SU-DHL-6 (cell line): ENCODE measurements at regions not wholly inside any gene's neighbourhood (a gene's known extent, or its start where the extent isn't known, plus 50 kb on each side); places are given as distances from the start of the nearest gene placed in this dataset.

ENCODE experiments used
- H2AFZ ChIP-seq: fragments of 200-600 bp; sonication (generic); 2 replicates; pipeline ENCODE4 v1.6.1; 2014; ENCODE audit warnings: low read depth, mild to moderate bottlenecking, moderate library complexity, mixed read lengths, antibody characterized with exemption, low read length; ENCODE audit not compliant: severe bottlenecking
- H3F3A ChIP-seq: fragments of 200-600 bp; shearing (Covaris generic); 2 replicates; pipeline ENCODE4 v1.6.0; 2016; ENCODE audit warnings: antibody characterized with exemption, mild to moderate bottlenecking; ENCODE audit not compliant: insufficient read depth
- H3K27ac ChIP-seq: fragments of 200-600 bp; sonication (generic); 2 replicates; pipeline ENCODE4 v1.5.1; 2016; ENCODE audit warnings: low read depth, mild to moderate bottlenecking, low read length, moderate library complexity, mixed read lengths
- H3K27me3 ChIP-seq: fragments of 200-600 bp; sonication (generic), shearing (Covaris generic); 2 replicates; pipeline ENCODE4 v1.6.0; 2014; ENCODE audit warnings: mild to moderate bottlenecking, low read length
- H3K36me3 ChIP-seq: fragments of 200-600 bp; sonication (generic); 2 replicates; pipeline ENCODE4 v1.6.1; 2014; ENCODE audit warnings: mild to moderate bottlenecking, low read length, mixed read lengths
- H3K4me2 ChIP-seq: fragments of 300-600, 200-600 bp; shearing (Covaris generic), sonication (generic); 2 replicates; pipeline ENCODE4 v1.6.0; 2014; ENCODE audit warnings: low read length, low read depth, mild to moderate bottlenecking; ENCODE audit not compliant: poor library complexity, severe bottlenecking
- H3K4me3 ChIP-seq: fragments of 200-600 bp; sonication (generic); 2 replicates; pipeline ENCODE4 v1.5.1; 2014; ENCODE audit warnings: antibody characterized with exemption, low read length, mild to moderate bottlenecking, mixed read lengths; ENCODE audit not compliant: insufficient read depth, poor library complexity, severe bottlenecking
- H3K79me2 ChIP-seq: fragments of 200-600 bp; sonication (generic); 2 replicates; pipeline ENCODE4 v1.6.1; 2014; ENCODE audit warnings: mild to moderate bottlenecking, low read length, moderate library complexity; ENCODE audit not compliant: insufficient read depth
- H3K9ac ChIP-seq: fragments of 200-600 bp; sonication (generic); 2 replicates; pipeline ENCODE4 v1.7.0; 2014; ENCODE audit warnings: mild to moderate bottlenecking, low read length
- H3K9me2 ChIP-seq: fragments of 200-600 bp; sonication (generic); replicated peaks from 2 replicates; pipeline ENCODE4 v1.6.1; 2014; ENCODE audit warnings: low read length; ENCODE audit not compliant: insufficient read depth
- H3K9me3 ChIP-seq: fragments of 200-600 bp; sonication (generic); 2 replicates; pipeline ENCODE4 v1.6.1; 2014; ENCODE audit warnings: low read length, mixed read lengths; ENCODE audit not compliant: insufficient read depth
- H4K20me1 ChIP-seq: fragments of 200-600 bp; sonication (generic); 2 replicates; pipeline ENCODE4 v1.6.1; 2014; ENCODE audit warnings: low read depth, mild to moderate bottlenecking, antibody characterized with exemption, low read length, moderate library complexity, mixed read lengths
- CTCF ChIP-seq: fragments of 200-600 bp; sonication (generic); IDR thresholded peaks from one replicate; pipeline ENCODE4 v1.5.1; 2017; ENCODE audit warnings: antibody characterized with exemption, mild to moderate bottlenecking, low read length, moderate library complexity; ENCODE audit not compliant: insufficient read depth, poor library complexity, severe bottlenecking
- EZH2phosphoT487 ChIP-seq: fragments of 200-600 bp; sonication (generic), shearing (Covaris generic); conservative IDR thresholded peaks from 2 replicates; pipeline ENCODE4 v1.6.1; 2018; ENCODE audit warnings: mild to moderate bottlenecking, antibody characterized with exemption, low read length, moderate library complexity, mixed read lengths

GRCh38 chr3:177932346-177932745, 603.9 kb upstream of the KCNMB2 start:
- Histone ChIP-seq H2AFZ (no peak overlapping the region), H3K36me3 (no peaks in the 10 kb centered on the region), H3K9ac (no peak overlapping the region), H3K27me3 (no peaks in the 10 kb centered on the region; the same call in 1 of the 2 replicates), H3K4me3 (no peak overlapping the region), H3K4me2 (no peak overlapping the region), H3F3A (no peaks in the 10 kb centered on the region), H3K9me3 (no peaks in the 10 kb centered on the region), H3K27ac (no peak overlapping the region), H3K9me2 (no peaks in the 10 kb centered on the region), H4K20me1 (no peaks in the 10 kb centered on the region), H3K79me2 (no peaks in the 10 kb centered on the region)
- no peak for TF ChIP-seq EZH2phosphoT487
- TF ChIP-seq CTCF = no peak

DNA sequence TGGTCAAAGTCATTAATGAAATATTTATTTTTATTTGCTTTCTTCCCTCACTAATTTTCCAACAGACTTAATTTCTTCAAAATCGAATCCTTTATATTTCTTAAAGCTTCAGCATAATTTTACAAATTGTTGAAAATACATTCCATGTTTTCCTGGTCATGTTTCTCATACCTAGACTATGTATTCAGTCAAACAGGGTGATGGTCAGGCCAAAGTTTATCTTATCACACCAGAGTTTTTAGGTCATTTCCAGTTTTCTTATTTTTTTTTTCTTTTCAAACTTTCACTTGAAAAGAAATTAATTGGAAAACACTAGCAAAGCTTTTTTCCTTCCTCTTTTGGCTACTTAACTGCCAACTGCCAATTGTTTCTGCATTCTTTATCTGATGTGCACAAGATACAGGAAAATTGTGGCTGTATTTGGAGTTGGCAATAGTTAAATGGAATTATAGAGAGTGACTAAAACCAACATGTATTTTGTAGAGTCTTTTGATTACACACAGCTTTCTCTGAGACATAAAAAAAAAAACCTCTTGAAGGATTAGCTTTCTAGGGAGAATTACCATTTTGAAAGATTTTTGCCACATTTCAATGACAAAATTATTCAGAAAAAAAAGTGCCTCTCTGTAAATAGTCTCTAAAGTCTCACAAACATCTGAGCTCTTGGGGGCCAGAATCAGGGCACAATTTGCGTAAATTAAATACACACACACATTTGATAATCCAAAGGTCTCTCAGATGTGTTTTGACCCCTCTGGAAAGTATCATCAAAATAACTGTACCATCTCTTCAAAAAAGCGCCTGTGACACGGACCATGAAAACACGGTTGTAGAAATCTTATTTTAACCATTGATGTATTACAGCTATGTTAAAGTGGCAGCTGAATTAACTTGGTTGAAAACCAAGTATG, 603.2 kb upstream of the KCNMB2 start:
- no peak overlapping the region for H3K4me3 ChIP-seq
- no peak overlapping the region for H3K9ac ChIP-seq
- no peak for TF ChIP-seq CTCF
- H3K36me3 ChIP-seq = no peaks in the 10 kb centered on the region
- no peaks in the 10 kb centered on the region for H3K79me2 ChIP-seq
- no peaks in the 10 kb centered on the region for H3K9me2 ChIP-seq
- no peaks in the 10 kb centered on the region for H4K20me1 ChIP-seq
- H3K27me3 ChIP-seq = no peaks in the 10 kb centered on the region; the same call in 1 of the 2 replicates
- H3F3A ChIP-seq = no peaks in the 10 kb centered on the region
- H3K27ac ChIP-seq = no peak overlapping the region
- H3K9me3 ChIP-seq = no peaks in the 10 kb centered on the region
- no peak overlapping the region for H3K4me2 ChIP-seq
- no peak overlapping the region for H2AFZ ChIP-seq

GRCh38 chr3:177934001-177934891, 602.0 kb upstream of the KCNMB2 start:
- no peak overlapping the region for H3K4me2 ChIP-seq
- no peaks in the 10 kb centered on the region for H3F3A ChIP-seq

More at GRCh38 chr3:177934001-177934891, 602.0 kb upstream of the KCNMB2 start:
- H3K79me2 ChIP-seq = no peaks in the 10 kb centered on the region
- no peak overlapping the region for H2AFZ ChIP-seq
- no peak overlapping the region for H3K4me3 ChIP-seq
- no peak overlapping the region for H3K9ac ChIP-seq
- no peaks in the 10 kb centered on the region for H3K9me2 ChIP-seq
- no peaks in the 10 kb centered on the region for H4K20me1 ChIP-seq
- TF ChIP-seq CTCF (no peak), EZH2phosphoT487 (no peak)
- no peaks in the 10 kb centered on the region for H3K36me3 ChIP-seq
- no peaks in the 10 kb centered on the region for H3K9me3 ChIP-seq
- no peaks in the 10 kb centered on the region; the same call in 1 of the 2 replicates for H3K27me3 ChIP-seq
- no peak overlapping the region for H3K27ac ChIP-seq
